HG03439 (cell line): ENCODE measurements at regions not wholly inside any gene's neighbourhood (a gene's known extent, or its start where the extent isn't known, plus 50 kb on each side); places are given as distances from the start of the nearest gene placed in this dataset.

ENCODE experiments used
- ATAC-seq: cut with Tn5 transposase; IDR thresholded peaks from one replicate; pipeline ENCODE4 v1.9.1; 2021; ENCODE audit warnings: mild to moderate bottlenecking, moderate library complexity; ENCODE audit not compliant: unreplicated experiment

DNA sequence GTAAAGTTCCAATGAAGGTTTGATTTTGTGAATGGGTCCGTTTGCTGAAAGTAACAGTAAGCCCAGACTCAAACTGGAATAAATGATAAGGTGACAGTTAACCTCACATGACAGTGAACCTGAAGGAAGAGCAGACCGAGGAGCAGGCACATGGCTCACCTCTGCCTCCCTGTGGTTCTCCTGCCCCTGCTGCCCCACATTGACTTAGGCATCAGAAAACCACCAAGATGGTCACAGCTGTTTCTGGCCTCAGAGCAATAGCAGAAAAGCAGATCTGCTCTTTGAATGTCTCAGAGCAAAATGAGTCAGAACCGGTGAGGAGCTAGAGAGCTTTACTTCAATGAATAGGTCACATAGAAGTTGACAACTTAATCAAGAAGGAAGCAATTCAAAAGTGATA is 487.6 kb downstream of the METTL4 start:
- ATAC-seq, result no peak

DNA sequence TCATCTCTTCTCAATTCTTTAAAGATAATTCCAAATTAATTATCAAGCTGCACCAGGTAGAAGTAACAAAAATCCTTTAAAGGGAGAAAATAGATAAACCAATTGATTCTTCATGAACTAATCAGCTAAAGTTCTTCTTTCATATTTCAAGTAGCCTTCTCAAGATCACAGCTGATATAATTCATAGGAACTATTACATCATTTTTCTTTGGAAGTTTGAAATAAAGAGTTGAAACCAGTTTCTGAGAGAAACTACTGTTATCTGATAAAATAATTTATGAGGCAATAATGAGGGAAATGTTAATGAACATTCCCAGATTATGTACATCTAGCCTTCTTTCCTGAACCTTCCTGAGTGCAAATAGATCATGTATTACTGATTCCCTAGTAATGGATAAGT is 484.9 kb downstream of the METTL4 start:
- ATAC-seq, result no peak

DNA sequence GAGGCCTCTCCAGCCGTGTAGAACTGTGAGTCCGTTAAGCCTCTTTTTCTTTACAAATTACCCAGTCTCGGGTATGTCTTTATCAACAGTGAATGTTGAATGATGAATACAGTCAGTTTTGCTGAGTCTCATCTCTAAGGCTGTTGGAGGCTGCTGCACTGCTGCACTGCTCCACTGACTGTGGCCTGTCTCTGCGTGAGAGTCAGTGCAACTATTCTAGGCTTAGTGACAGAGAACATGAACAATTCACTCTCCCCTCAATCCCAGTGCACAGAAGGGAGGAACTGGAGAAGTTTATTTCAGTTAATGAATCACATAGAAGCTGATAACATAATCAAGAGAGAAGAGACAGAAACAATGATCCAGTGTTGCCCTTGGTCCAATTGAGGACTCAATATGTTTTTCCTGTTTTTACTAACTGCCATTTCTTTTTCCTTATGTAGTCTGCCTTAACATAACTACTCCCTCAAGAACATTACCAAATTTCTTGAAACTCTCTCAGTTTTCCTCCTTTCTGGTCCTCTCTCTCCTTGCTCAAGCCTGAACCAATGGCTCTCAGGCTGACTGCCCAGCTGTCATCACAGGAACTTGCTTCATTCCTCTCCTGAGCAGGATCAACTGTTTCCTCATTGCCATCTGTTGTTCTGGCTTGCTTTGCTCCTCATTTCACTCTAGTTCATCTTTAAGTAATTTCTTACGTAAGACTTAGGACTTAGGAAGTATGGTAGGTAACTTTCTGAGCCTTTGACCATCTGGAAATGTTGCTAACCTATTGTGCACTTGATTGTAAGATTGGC is 483.2 kb downstream of the METTL4 start:
- no peak for ATAC-seq

GRCh38 chr18:2089396-2089795 is 481.9 kb downstream of the METTL4 start:
- ATAC-seq, result no peak

GRCh38 chr18:2091937-2092336 is 479.4 kb downstream of the METTL4 start:
- no peak for ATAC-seq

DNA sequence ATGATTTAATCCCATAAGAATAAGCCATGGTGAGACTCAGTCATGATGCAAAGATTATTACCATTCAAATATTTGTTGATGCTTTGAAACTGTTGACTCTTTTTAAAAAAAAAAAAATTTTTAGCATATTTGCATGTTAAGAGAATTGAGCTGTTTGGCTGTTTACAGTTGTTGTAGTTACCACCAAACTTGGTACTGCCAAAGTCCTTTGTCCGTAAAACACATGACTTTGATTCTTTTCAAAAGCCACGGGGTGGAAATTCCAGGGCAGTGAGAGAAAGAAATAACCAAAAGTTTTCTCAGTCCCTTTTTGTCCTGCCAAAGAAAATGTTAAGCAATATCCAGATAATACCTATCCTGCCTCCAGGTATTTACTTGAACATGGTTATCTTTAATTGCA is 474.8 kb downstream of the METTL4 start:
- ATAC-seq, result no peak

DNA sequence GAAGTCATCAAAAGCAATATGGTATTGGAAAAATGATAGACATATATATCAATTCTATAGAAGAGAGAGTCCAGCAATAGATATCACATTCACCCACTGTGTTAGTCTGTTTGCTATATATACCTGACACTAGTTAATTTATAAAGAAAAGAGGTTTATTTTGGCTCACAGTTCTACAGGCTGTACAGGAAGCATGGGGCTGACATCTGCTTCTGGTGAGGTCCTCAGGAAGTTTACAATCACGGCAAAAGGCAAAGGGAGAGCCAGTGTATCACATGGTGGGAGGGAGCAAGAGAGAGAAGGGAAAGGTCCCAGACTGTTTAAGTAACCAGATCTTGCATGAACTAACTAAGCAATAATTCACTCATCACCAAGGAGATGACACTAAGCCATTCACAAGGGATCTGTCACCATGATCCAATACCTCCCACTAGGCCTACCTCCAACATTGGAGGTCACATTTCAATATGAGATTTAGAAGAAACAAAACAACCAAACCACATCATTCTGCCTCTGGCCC is 470.6 kb downstream of the METTL4 start:
- ATAC-seq, result no peak

GRCh38 chr18:2102022-2102421 is 469.3 kb downstream of the METTL4 start:
- ATAC-seq, result no peak

- ATAC-seq, result no peak
Observed at GRCh38 chr18:2103299-2103698, 468.0 kb downstream of the METTL4 start.

GRCh38 chr18:2104620-2105462 is 466.5 kb downstream of the METTL4 start:
- peak; percentile 65 for ATAC-seq

DNA sequence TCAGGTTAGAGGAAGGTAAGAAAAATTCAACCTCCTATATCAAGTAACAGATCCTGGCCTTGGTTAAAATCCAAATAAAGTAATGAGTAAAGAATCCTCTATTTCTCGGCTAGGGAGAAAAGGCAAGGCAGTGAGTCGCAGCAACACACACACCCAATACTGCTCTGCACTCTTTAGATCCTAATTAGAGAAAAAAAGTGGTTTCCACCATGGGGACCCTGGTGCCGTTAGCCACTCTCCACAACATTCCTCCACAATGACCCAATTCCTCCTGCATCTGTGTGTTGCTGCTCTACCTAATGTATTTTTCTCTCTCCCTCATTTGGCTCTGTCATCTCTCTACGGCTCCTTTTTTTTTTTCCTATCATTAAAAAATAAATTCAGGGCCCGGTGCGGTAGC is 462.7 kb downstream of the METTL4 start:
- no peak for ATAC-seq

- no peak for ATAC-seq
Observed at GRCh38 chr18:2111456-2111855, 459.8 kb downstream of the METTL4 start.

GRCh38 chr18:2112435-2113045 is 458.8 kb downstream of the METTL4 start:
- no peak for ATAC-seq

- ATAC-seq, result no peak
Observed at GRCh38 chr18:2114289-2114688, 457.0 kb downstream of the METTL4 start.

GRCh38 chr18:2114765-2115164 is 456.5 kb downstream of the METTL4 start:
- ATAC-seq, result no peak

DNA sequence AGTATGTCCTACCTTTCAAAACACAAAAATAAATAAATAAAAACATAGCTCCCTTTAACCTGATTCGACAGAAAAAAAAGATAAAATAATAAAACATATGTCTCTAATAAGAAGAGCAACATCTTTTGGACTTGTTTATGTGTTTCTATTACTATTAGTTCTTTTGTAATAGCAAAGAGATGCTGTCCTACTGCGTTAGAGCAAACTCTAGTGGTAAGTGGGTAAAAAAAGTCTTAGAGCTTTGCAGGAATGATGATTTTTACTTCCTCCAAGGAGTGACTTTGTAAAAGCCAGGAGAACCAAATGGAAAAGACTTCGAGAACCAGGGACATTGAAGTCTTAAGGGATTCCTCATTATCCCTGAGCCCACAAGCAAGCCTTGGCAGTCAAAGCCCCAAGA is 450.1 kb downstream of the METTL4 start:
- no peak for ATAC-seq

DNA sequence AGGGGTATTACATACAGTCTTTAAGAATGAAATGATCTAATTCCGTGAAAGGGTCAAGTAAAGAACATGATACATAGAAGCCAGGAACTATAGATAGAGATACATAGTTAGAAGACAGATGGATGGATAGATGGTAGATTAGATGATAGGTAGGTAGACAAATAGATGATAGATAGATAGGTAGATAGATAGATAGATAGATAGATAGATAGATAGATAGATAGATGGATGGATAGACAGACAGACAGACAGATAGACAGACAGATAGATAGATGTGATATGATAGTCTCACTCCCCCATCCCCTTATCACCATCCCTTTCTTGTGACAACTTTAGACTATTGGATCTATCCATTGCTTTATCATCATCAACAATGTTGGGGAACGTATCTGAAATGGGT is 448.2 kb downstream of the METTL4 start:
- ATAC-seq, result no peak

DNA sequence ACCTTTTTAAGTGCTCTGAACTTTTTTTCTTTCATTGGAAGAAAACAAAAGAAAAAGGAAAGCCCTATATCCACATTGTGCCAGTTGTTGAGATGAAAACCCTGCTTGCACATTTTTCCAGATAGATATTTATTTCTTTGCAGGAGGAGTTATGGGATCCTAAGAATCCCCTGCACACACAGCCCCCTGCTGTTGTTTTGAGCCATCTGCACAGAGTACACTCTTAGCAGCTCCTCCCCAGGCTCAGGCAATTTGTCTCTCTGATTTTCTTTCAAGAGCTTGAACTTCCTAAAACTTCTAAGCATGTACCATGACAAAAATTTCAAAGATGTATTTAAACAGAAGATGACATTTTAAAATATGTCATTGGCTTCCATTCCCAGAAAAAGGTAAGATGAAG is 436.9 kb downstream of the METTL4 start:
- ATAC-seq, result no peak

DNA sequence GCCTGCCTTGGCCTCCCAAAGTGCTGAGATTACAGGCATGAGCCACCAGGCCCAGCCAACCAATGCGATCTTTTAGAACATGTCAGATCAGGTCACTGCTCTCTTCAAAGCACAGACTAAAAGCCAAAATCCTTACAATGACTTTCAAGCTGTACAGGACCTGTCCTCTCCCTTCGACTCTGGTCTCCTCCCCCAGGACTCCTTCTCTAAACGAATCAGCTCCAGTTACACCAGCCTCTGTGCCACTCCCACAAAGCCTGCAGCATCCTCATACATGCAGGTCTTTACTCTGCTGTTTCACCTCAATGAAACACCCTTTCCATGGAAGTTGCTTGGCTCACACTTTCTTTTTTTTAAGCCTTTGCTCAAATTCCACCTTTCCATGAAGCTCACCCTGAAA is 436.0 kb downstream of the METTL4 start:
- no peak for ATAC-seq

DNA sequence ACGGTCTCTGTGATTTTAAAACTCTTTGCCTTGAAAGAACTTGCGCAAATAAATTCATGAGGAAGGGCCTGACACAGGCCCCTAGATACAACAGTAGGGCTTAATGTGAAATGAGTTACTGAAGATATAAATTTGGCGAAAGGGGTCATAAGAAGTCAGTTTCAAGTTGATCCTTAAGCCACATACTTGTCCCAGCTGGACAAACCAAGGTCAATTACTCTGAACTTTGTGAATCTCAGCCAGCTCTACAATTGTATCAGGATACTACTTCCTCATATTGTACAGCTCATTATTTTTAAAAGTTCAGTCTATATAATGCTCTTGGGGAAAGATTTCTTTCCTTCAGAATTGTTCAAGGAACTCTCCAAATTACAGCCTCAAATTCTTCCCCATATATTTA is 432.8 kb downstream of the METTL4 start:
- ATAC-seq, result no peak

GRCh38 chr18:2139691-2140090 is 431.6 kb downstream of the METTL4 start:
- no peak for ATAC-seq

- no peak for ATAC-seq
Observed at GRCh38 chr18:2143636-2144035, 427.7 kb downstream of the METTL4 start.
